GM19328 (cell line): ENCODE measurements at regions not wholly inside any gene's neighbourhood (a gene's known extent, or its start where the extent isn't known, plus 50 kb on each side); places are given as distances from the start of the nearest gene placed in this dataset.

Experiments used
- ATAC-seq: cut with Tn5 transposase; IDR thresholded peaks from one replicate; pipeline ENCODE4 v1.9.1; 2021; ENCODE audit warnings: mild to moderate bottlenecking, moderate library complexity; ENCODE audit not compliant: unreplicated experiment

- ATAC-seq: no peak
These were observed 152.2 kb downstream of the OPN5 start for GRCh38 chr6:47934023-47934422.

- no peak for ATAC-seq
These were observed 150.7 kb downstream of the OPN5 start for GRCh38 chr6:47932575-47932974.

- no peak for ATAC-seq
These were observed 142.2 kb downstream of the OPN5 start for GRCh38 chr6:47924001-47924400.

GRCh38 chr6:47922391-47922790 is 140.6 kb downstream of the OPN5 start:
- ATAC-seq: no peak

- ATAC-seq: no peak
These were observed 138.0 kb downstream of the OPN5 start for GRCh38 chr6:47919875-47920274.

- ATAC-seq: no peak
These were observed 136.0 kb downstream of the OPN5 start for GRCh38 chr6:47917811-47918210.

GRCh38 chr6:47917202-47917601 is 135.4 kb downstream of the OPN5 start:
- no peak for ATAC-seq

- ATAC-seq: no peak
These were observed 133.2 kb downstream of the OPN5 start for GRCh38 chr6:47915017-47915416.

- ATAC-seq: no peak
These were observed 126.4 kb downstream of the OPN5 start for GRCh38 chr6:47908271-47908670.

- ATAC-seq: no peak
These were observed 123.9 kb downstream of the OPN5 start for GRCh38 chr6:47905717-47906116.

GRCh38 chr6:47897247-47897646 is 115.4 kb downstream of the OPN5 start:
- ATAC-seq: no peak

- no peak for ATAC-seq
These were observed 108.6 kb downstream of the OPN5 start for GRCh38 chr6:47890326-47890875.

GRCh38 chr6:47879015-47879414 is 97.2 kb downstream of the OPN5 start:
- ATAC-seq: no peak
